A673 (cell line): ENCODE measurements at regions not wholly inside any gene's neighbourhood (a gene's known extent, or its start where the extent isn't known, plus 50 kb on each side); places are given as distances from the start of the nearest gene placed in this dataset.

Experiments used
- BruUV-seq: library from RNA; stranded (reverse); fragments of 400-500 nt; replicated peaks from 2 replicates; lab custom pipeline; 2021; lab: Mats Ljungman, UMichigan
- CTCF ChIA-PET: fragments of 300-600 bp; sonication (Branson Sonifier 250); formaldehyde crosslinking; loops from one replicate; lab custom pipeline; 2022; ENCODE audit warnings: antibody characterized with exemption; lab: Charles Lee
- POLR2A ChIA-PET: fragments of 300-600 bp; sonication (Branson Sonifier 250); formaldehyde crosslinking; loops from one replicate; lab custom pipeline; 2022; ENCODE audit warnings: antibody characterized with exemption; ENCODE audit not compliant: low non-redundant PET; lab: Charles Lee
- DNase-seq: peaks from one replicate; pipeline ENCODE4 v3.0.0-alpha.2; 2015; ENCODE audit warnings: low spot score
- H3K27ac ChIP-seq: fragments of 200-600 bp; sonication (generic); 2 replicates; pipeline ENCODE4 v1.5.1; 2016; ENCODE audit warnings: mixed run types, low read depth, mild to moderate bottlenecking, mixed read lengths, antibody characterized with exemption, low read length; ENCODE audit not compliant: poor library complexity, severe bottlenecking
- H3K27me3 ChIP-seq: fragments of 200-600 bp; sonication (generic); replicated peaks from 2 replicates; pipeline ENCODE4 v1.6.1; 2017; ENCODE audit warnings: mixed run types, low read depth, mild to moderate bottlenecking, mixed read lengths, antibody characterized with exemption, low read length; ENCODE audit not compliant: insufficient read depth, poor library complexity
- H3K36me3 ChIP-seq: fragments of 200-600 bp; sonication (generic); 2 replicates; pipeline ENCODE4 v1.6.1; 2016; ENCODE audit warnings: mixed run types, mild to moderate bottlenecking, mixed read lengths, antibody characterized with exemption, low read length; ENCODE audit not compliant: insufficient read depth, poor library complexity, severe bottlenecking
- H3K4me1 ChIP-seq: fragments of 200-600 bp; sonication (generic); 2 replicates; pipeline ENCODE4 v1.6.1; 2017; ENCODE audit warnings: mixed run types, mild to moderate bottlenecking, mixed read lengths, antibody characterized with exemption, low read length; ENCODE audit not compliant: insufficient read depth, poor library complexity, severe bottlenecking
- H3K4me3 ChIP-seq: fragments of 200-600 bp; sonication (generic); 2 replicates; pipeline ENCODE4 v1.5.1; 2016; ENCODE audit warnings: low read depth, mixed run types, mild to moderate bottlenecking, mixed read lengths, low read length; ENCODE audit not compliant: poor library complexity, severe bottlenecking
- H3K9me3 ChIP-seq: fragments of 200-600 bp; sonication (generic); 2 replicates; pipeline ENCODE4 v1.6.1; 2016; ENCODE audit warnings: mixed run types, low read depth, mild to moderate bottlenecking, mixed read lengths, antibody characterized with exemption, low read length; ENCODE audit not compliant: poor library complexity, severe bottlenecking
- EZH2 ChIP-seq: fragments of 200-600 bp; sonication (generic); IDR thresholded peaks from 2 replicates; pipeline ENCODE4 v1.6.1; 2017; ENCODE audit warnings: borderline replicate concordance, low read depth, mild to moderate bottlenecking, mixed read lengths, antibody characterized with exemption, low read length; ENCODE audit not compliant: poor library complexity, severe bottlenecking
- intact Hi-C: fragments of 100-400 bp; cut with micrococcal nuclease; formaldehyde crosslinking; loops from one replicate; pipeline ENCODE4 v1.10.0; 2022; ENCODE audit not compliant: unreplicated experiment
- TF ChIP-seq, protein P1 (sequence below): fragments of 300-800, 200-600 bp; sonication (generic); conservative IDR thresholded peaks from 2 replicates; pipeline ENCODE4 v1.5.1; 2017; ENCODE audit warnings: low read depth, mild to moderate bottlenecking, antibody characterized with exemption, low read length, moderate library complexity, mixed read lengths

DNA sequence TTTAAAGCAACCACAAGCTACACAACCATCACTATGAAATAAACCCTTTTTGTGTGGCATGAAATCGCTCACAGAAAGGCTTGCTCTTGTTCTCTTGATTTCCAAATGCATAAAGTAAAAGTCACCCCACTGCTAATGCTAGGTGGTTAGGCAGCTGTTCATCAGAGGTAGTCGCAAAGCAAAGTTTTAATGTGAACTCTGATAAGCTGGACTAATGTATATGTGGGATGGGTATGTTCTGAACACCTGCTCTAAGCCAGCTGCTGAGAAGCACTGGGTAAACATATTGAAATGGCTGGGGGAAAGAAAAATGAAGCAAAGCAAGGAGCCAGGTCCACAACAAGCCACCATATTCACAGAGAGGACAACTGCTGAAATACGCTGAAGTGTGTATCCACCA, 142.3 kb downstream of the KLF12 start:
- H3K27ac ChIP-seq: no peak overlapping the region
- H3K9me3 ChIP-seq: no peaks in the 10 kb centered on the region
- ChIA-PET POLR2A (no interaction called here), CTCF (no interaction called here)
- no peak overlapping the region for H3K4me3 ChIP-seq
- TF ChIP-seq, protein P1, sequence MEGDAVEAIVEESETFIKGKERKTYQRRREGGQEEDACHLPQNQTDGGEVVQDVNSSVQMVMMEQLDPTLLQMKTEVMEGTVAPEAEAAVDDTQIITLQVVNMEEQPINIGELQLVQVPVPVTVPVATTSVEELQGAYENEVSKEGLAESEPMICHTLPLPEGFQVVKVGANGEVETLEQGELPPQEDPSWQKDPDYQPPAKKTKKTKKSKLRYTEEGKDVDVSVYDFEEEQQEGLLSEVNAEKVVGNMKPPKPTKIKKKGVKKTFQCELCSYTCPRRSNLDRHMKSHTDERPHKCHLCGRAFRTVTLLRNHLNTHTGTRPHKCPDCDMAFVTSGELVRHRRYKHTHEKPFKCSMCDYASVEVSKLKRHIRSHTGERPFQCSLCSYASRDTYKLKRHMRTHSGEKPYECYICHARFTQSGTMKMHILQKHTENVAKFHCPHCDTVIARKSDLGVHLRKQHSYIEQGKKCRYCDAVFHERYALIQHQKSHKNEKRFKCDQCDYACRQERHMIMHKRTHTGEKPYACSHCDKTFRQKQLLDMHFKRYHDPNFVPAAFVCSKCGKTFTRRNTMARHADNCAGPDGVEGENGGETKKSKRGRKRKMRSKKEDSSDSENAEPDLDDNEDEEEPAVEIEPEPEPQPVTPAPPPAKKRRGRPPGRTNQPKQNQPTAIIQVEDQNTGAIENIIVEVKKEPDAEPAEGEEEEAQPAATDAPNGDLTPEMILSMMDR: no peak
- no peak for TF ChIP-seq EZH2
- intact Hi-C loops: no loop called here
- DNase-seq: no peak
- H3K36me3 ChIP-seq: no peaks in the 10 kb centered on the region
- BruUV-seq: no TSS peak
- H3K27me3 ChIP-seq: no peaks in the 10 kb centered on the region
- H3K4me1 ChIP-seq: peaks cover 13% of the 10 kb centered on the region

DNA sequence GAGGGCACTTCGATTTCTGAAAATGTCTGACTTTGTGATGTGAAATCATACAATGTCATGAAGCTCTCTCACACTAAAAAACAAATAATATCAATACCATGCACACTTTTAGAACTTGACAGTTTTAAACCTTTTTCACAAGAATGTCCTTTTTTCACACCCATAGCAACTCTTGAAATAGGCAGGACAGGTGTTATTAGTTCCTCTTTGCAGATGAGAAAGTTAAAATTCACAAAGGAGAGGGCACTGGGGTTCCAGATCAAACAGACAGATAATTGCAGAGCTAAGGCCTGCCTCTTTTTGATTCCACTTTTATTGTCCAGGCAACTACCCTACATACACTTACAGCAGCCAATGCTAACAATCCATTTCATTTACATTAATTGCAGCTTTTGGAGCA, 142.8 kb downstream of the KLF12 start:
- no peak overlapping the region for H3K4me3 ChIP-seq
- BruUV-seq: no TSS peak
- CTCF ChIA-PET: no interaction called here
- TF ChIP-seq, protein P1: no peak
- TF ChIP-seq EZH2: no peak
- no peaks in the 10 kb centered on the region for H3K27me3 ChIP-seq
- no peak overlapping the region for H3K27ac ChIP-seq
- no peaks in the 10 kb centered on the region for H3K36me3 ChIP-seq
- POLR2A ChIA-PET: interaction anchor here (1.2 kb wide), 1 partner anchor 18 kb away, joined by 3 read pairs; no protein-coding TSS in a partner anchor
- H3K4me1 ChIP-seq: peaks cover 13% of the 10 kb centered on the region
- no peaks in the 10 kb centered on the region for H3K9me3 ChIP-seq
- intact Hi-C loops: no loop called here
- no peak for DNase-seq

DNA sequence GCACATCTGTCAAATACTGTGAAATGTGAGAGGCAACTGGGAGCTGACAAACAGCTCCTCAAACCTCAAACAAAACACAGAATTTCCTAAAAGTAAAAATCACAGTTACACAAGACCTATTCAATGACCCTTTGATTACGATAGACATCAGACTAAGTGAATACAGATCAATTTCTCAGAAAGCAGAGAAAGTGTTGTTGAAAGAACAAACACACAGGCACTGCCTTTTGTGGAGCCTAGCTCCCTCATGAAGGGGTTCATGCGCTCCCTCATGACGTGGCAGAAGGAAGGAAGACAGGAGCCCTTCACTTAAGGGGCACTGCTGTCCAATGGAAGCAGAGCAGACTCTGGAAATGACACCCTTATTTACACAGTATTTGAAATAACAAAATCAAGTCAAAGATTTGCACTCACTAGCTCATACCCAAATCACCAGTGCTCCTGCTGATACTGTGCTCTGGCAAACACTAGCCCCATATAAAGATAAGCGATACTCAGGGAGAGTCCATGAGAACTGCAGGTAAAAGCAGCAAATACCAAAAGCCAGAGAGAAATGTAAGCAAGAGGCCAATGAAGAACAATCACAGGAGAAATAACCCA, 144.9 kb downstream of the KLF12 start:
- H3K36me3 ChIP-seq: no peaks in the 10 kb centered on the region
- no peaks in the 10 kb centered on the region for H3K9me3 ChIP-seq
- H3K27me3 ChIP-seq: no peaks in the 10 kb centered on the region
- no peak for TF ChIP-seq EZH2
- TF ChIP-seq, protein P1: no peak
- ChIA-PET POLR2A (no interaction called here), CTCF (no interaction called here)
- no peak overlapping the region for H3K4me3 ChIP-seq
- intact Hi-C loops: no loop called here
- no peak overlapping the region for H3K27ac ChIP-seq
- no TSS peak for BruUV-seq
- H3K4me1 ChIP-seq: peaks cover 13% of the 10 kb centered on the region
- no peak for DNase-seq
